Right forelimb (tissue), 1 donor: ENCODE measurements at regions not wholly inside any gene's neighbourhood (a gene's known extent, or its start where the extent isn't known, plus 50 kb on each side); places are given as distances from the start of the nearest gene placed in this dataset.
A peak's percentile ranks its signal among the peaks of the same experiment; 100 is the strongest.

Experiments used
- DNase-seq: peaks from one replicate; pipeline ENCODE4 v3.0.0-alpha.2; 2018

DNA sequence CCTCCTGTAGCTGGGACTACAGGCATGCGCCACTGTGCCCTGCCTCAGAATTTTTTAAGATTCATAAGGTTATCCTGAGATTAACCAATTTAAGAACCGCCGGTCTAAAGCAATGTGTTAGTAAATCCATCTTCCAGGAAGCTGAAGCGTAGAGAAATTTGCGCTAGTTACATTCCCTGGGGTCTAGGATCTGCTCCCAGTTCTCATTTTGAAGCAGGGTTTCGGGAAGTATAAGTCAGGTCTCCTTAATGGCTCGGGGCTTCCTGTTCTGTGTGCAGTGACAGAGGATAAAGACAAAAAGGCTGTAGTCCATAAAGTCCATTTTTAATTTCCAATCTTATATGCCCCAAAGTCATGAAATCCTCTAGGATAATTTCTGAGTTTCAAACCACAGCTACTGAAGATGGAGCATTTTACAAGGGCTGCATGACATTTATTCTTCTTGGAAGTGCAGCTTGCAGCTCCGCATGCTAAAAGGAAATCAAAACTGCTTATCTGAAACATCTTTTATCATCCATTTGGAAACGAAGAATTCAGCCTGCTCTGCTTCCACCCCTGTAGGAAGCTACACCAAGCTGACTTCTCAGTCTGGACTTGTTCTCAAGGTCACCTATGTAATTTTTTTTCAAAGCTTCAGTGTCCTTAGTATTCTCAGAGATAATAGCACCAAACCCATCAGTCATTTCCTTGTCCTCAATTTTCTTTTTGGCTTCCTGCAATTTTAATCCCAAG is 326.1 kb downstream of the PRL start:
- no peak for DNase-seq

DNA sequence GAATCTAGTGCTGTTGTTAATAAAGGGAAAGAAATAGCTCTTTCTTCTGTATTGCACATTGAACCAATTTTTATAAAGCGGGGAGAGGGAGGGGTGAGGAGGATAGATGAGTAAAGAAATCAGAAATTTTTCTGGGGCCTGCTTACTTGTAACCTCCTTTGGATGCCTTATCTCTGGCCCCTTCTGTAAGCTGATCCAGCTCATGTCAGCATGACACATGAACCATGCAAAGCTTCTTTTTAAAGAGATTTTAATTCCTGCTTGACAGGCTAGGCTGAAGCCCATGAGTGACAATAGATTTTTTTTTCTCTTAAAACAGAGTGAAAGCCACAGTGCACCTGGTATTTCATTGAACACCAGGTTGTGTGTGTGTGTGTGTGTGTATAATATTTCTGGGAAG is 325.3 kb downstream of the PRL start:
- DNase-seq: no peak

DNA sequence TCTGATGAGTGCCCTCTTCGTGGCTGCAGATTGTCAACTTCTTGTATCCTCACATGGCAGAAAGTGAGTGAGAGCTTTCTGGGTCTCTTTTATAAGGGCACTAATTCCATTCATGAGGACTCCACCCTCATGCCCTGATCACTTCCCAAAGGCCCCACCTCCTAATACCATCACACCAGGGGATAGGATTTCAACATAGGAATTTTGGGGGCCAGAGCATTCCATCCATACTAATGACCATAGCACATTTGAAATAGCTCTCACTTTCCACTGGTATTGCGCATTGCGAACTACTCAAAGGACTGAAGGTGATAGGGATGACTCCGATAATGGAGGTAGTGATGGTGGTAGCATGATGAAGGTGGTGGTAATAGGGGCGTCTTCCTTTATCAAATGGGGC is 324.3 kb downstream of the PRL start:
- no peak for DNase-seq

DNA sequence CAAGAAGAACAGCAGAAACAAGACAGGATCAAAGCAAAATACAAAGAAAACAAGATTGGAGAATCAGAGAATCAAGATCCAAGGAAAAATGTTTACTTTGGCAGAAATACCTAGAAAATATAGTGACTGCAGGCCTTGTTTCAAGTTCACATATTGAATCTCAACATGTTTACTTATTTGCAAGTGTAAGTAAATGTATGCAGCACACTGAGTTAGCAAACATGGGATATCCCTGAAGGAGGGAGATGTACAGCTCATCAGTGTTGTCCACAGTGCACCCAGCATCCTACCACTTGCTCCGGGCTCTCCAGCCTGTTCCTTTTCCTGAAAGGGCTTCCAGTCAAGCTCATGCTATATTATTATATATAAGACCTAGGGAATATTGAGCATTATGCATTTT is 319.5 kb downstream of the PRL start:
- DNase-seq: no peak

DNA sequence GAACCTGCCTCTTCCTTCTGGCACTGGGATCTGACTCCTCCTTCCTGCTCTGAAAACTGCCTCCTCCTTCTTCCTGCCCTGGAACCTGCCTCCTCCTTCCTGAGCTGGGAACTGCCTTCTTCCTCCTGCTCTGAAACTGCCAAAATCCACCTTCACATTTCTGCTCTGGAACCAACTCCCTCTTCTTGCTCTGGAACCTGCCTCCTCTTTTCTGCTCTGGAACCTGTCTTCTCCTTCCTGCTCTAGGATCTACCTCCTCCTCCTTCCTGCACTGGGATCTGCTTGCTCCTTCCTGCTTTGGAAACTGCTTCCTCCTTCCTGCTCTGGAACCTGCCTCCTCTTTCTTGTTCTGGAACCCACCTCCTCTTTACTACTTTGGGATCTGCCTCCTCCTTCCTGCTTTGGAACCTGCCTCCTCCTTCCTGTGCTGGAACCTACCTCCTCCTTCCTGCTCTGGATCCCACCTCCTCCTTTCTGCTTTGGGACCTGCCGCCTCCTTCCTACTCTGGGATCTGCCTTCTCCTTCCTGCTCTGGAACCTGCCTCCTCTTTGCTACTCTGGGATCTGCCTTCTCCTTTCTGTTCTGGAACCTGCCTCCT is 315.5 kb downstream of the PRL start:
- DNase-seq: no peak

DNA sequence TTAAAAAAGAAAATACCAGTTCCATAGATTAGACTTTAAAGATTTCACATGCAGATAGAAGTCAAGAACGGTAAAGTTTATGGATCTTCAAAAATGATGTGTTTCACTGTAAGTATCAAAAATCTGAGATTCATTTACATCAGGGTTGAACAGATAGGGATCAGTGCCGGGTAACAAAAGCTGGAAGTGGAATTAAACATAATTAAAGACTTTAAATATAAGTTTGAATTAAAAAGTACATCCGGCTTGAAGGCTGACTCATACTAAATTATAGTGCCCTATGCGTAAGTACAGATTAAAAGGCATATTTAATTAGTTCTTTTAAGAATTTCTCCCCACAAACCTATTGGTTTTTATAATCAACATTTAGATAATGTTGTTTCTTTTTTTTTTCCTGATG is 312.7 kb downstream of the PRL start:
- no peak for DNase-seq

DNA sequence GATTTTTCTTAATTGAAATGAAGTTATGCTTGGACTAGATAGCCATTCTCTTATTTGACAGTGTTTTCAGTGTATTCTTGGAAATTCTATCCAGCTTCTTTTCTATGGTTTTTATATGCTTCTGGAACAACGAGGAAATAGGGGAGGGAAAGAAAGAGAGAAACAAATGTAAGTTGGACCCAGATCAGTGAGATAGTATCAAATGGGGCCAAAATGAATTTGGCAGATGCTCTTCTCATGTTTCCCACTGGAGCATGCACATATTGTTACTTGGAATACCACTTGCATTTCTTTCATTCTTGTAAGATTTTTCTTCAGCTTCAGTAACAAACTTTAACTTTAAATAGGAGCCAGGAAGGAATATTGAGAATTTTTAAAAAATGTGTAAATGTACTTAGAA is 312.3 kb downstream of the PRL start:
- no peak for DNase-seq

DNA sequence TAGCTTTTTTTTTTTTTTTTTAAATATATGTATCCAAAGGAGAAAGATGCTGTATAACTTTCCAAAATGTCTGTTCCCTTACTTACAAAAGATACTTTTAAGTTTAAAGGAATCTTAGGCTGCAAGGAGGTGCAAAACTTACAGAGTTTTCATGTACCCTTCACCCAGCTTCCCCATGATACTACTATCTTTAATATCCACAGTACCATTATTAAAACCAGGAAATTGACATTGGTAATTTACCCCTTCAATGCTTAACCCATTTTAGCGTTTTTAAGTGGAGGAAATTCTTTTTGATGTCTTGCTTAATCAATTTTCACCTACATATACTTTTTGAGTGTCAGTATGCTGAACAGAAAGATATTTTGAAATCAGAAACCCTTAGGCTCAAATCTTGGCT is 310.9 kb downstream of the PRL start:
- no peak for DNase-seq

DNA sequence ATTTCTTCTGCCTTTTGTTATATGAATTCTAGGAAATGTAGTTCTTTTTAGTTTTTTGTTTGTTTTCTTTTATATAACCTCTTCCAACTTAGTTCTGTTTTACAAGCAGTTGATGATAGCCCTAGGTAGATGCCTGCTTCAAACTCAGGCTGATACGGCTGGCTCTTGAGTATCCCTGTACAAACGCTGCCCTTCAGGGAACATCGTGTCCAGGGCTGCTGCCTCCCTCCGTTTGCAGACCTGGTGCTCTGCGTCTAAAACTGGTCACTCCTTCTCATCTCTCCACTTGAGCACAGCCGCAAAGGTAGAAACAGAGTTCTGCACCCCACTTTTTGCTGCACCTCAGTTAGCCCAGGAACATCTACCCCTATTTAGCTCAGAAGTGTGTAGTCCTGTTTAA is 310.1 kb downstream of the PRL start:
- DNase-seq: no peak

DNA sequence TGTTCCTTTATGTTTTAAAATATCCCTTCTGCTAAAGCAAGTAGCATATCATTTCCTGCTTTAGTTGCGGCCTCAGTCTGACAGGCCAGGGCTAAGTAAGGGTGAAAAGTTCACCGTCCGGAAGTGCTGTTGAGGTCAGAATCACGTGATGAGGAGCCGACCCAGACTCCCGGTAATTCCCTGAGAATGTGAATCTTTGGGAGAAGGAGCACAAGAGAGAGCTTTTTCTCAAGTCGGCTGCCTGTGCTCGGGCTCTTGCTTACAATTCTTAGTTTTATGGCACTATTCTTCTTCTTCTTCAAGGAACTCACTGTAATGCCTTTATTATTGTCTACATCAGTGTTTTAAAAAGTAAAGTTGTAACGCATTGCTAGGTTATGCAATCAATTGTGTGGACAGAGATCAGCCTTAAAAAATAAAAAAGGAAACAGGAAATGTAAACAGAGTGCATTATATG is 309.3 kb downstream of the PRL start:
- peak; percentile 81 for DNase-seq

DNA sequence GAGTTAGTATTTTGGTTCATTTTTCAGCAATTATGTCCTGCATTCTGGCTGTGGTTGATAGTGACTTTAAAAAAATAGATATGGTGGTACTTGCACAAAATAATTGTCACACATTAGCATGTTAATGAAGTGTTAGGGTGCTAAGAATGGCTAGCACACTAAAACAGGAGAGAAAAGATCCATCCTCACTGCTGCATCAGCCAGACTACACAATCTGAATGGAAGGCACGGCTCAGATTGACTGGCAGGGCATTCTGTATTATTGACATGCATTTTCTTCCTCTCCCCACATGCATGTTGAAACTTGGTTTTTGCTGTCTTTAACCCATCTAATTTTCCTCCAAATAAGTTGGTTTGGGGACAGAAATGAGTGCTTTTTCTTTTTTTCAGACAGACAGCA is 306.3 kb downstream of the PRL start:
- DNase-seq: no peak

DNA sequence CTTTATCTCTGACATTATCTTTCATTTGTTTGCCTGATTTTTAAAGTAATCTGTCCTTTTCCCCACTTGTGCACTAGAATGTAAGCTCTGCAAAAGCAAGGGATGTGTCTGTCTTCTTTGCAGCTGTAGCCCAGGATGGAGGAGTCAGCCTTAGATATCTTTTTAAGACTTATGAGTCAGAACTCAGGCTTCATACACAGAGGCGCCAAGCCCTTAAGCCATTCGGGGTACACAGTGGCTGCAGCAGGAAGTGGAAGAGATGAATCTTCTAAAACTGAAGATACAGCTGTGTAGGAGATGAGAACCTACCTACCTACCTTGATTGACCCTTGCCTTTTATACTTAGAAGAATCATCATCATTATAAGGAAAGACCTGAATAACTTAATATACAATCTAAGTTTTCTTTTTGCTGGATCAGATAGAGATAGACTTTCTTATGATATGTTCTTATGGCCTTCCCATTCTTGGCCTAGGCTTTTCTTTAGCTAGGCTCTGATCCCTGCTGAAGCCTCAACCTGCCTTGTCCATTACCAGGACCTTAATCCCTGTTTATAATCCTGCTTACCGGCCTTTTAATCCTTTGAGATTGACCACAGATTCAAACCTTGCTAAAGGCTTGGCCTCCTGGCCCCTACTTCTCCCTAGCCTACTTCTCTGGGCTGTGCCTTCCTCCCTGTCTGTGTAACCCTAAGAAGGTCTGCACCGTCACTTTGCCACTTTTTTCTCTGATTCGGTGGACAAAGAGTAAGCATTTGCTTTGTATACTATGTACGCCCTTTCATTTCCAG is 304.5 kb downstream of the PRL start:
- DNase-seq: no peak

DNA sequence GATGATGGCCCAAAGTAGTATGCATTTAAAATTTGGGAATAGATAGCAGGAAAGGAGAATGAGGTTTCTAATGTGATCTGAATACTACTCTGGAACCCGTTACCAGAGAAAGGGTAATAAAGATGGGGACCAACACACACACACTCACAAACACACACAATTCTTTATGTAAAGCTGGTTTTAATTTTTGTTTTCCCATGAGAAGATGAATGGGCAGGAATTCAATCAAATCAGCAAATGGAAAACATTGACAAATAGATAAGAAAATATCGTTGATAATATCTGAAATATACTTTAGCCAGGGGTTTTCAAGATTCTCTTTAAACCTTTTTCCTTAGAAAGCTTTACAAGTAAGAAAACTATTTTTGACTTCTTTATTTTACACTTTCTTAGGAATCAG is 303.0 kb downstream of the PRL start:
- DNase-seq: no peak

DNA sequence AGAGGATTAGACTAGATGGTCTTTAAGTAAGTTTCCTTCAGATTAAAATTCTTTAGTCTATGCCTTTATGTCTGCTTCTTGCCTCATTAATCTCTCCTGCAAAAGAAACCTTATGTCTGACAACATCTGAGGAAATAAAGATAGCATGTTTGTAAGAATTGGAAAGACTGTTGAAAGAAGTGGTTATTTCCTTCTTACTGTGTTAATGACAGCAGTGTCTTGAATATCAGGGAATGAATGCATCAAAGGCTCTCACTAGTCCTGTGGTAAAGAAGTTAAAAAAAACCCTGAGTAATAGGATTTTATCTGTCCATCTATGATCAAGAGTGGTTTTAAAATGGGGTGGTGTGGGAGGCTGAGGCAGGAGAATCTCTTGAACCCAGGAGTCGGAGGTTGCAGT is 302.0 kb downstream of the PRL start:
- no peak for DNase-seq

DNA sequence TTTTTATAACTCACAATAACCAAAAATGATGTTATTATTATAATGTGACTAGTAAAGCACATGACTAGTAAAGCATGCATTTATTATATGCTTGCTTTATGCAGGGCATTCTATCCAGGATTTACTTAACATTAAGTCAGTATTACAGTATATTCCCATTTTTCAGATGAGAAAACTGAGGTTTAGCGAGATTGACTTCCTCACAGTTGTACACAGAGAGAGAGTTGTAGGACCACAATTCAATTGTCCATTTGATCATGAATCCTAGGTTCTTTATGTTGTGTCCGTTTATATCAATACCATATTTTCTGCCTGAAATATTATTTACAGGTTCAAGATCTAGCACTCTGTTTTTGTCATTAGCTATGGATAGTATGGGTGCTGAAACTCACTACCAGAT is 301.5 kb downstream of the PRL start:
- DNase-seq: no peak

DNA sequence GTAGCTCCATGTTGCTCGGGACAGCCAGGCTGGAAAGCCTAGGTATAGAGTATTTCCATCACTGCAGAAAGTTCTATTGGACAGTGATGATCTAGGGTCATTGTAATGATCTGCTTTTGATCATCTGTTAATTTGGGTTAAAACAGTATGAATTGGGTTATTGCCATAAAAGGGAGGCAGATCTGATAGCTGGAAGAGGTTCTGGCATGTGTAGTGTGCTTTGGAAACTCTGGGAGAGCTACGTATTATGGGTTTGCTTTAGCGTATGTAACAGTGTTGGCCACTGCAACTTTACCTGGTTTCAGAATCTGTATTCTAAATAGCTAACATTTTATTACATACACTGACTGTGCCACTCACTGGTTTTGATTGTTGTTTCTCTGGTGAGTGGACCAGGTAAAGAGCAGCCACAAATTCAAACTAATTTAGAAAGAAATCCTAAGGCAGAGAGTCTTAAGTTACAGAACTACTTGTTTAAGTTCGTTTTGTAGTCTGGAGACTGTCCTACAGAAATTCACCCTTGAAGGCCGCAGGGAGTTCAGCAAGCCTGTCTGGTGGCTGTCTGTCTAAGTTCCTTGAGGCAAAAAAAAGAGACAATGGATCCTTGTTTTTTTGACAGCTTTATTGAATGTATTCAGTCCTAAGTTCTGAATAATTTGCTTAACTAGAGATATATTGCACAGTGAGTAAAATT is 300.3 kb downstream of the PRL start:
- no peak for DNase-seq

DNA sequence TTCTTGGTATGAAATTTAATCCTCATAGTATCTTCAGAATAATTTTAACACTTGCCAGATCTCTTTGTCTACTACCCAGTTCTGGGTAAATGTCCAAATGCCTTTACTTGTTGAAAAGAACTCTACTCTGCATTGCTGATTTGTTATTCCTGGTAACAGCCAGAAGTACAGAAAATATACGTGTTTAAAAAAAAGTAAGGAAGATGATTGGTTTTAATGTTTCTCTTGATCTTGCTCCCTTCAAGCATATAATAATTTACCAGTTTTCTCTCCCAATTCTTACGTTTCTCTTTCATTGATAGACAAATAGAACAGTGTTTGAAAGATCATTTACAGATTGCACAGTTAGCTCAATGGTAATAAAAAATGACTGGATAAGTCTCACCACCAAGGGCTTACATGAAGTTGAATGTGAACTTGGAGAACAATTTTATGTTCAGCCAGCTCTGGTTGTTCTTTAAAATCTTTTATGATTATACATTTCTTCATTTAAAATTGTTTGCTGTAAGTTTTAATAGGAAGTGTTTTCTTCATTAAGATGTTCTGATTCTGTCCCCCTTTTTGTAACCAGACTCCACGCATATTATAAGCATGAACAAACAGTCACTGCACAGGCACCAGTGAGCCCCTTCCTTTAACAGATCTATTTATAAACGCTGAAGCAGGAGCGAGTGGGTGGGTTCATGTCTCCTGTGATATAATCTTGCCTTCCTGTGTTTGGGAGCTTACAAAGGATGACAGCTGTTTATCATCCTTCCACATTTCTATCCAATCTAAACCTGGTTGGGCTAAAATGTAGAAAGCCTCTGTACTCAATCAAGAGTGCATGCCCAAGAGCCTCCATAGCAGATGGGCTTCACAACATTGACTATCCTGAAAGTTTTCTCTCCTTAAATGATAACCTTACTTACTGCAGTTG is 299.5 kb downstream of the PRL start:
- no peak for DNase-seq

DNA sequence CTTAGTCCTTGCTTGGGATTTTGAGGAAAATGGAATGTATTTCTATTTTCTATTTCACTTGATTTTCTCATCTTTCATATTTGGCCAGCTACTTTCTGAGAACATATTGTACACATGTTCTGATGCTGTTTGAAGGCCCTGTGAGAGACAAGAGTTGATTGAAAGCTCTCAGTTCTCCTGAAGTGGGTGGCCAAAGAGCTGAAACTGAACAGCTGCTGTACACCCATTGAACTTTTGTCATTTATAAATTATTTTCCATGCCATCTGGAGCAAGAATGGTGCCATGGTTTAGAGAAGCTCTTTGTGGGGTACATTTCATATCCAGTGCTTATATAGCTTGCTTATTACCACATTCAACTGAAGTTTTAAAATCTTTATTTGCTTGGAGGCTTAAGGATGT is 298.3 kb downstream of the PRL start:
- DNase-seq: no peak

DNA sequence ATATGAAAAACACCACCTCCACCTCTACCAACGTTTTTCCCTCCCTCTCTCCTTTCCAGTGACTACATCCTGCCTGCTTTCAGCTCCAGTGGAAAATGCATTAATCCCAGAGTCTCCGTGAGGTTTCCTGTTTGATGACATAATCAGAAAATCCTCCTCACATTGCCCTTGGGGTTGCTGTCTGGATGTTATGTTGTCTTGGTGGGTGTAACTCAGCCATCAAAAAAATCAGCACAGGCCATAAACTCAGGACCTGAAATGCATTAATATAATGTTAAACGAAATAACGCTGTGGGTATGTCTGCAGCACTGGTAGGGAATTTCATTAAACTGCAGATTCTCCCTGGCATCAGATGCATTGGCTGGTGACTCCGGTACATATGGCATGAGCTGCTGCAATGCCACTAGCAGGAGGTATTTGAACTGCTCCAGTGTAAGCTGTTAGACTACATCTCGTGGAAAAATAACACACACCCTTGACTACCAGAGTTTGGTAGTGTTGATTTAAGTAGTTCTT is 297.8 kb downstream of the PRL start:
- DNase-seq: peak; percentile 62

DNA sequence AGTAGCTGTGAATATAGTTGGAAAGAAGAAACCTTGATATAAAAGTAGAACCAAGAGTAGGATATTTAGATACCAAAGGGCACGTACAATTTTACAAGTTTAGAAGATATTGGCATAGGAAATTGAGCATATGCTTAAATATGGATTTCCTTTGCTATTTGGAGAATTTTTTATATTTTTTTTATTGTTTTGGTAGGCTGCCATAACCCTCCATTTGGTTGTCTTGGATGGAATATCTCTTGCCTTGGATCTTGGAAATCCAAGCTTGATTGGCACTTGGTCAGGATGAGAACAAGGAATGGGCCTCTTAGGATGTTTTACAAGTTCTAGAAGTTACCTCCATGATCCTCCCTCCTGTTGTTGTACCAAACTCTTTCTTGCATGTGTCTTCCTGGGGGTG is 297.1 kb downstream of the PRL start:
- DNase-seq: no peak

DNA sequence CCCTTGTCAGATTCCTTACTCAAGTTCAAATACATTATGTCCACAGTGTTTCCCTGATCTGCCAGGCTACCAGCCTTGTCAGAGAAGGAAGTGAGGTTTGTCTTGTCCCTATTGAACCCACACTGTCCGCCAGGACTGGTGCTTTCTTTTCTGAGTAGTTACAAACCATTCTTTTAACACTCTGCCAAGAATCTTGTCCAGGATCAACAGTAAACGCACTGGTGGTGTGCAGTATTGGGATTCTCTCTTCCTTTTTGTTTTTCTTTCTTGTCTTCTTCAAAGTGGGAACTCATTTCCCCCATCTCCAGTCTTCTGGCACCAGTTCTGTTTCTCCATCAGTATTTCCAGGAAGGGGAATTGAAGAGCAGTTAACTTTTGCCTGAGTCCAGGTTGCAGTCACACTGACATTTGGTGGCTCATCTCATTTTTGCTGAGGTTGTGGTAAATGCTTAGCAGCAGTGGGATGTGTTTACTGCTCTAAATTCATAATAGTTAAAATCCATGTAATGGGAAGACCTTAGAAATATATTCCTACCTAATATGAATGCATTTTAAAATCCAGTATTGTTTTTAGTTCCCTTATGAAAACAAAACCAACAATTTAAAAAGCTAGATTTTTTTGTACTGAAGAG is 295.3 kb downstream of the PRL start:
- DNase-seq: no peak

DNA sequence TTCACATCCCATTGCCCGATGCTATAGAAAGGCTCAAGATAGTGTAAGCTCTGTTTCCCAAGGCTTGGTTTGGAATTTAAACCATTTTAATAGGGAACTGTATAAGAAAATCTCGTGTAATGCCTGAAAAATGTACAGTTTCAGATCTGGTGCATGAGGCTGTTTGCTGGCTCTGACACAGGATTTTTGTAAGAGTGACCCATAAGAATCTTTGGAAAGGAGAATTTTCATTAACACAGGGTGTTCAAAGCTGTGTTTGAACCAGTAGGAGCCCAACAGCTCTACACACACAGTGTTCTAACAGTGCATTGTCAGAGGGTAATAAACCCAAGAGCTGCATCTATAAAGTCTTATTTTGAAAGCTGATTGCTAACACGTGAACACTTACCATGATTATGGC is 293.5 kb downstream of the PRL start:
- no peak for DNase-seq
